H1 (cell line): ENCODE measurements at regions not wholly inside any gene's neighbourhood (a gene's known extent, or its start where the extent isn't known, plus 50 kb on each side); places are given as distances from the start of the nearest gene placed in this dataset.

ENCODE experiments used
- CHD7 ChIP-seq: fragments of 300-600 bp; sonication (generic); IDR thresholded peaks from 2 replicates; pipeline ENCODE4 v1.7.1; 2012; ENCODE audit warnings: low read length, moderate library complexity, mild to moderate bottlenecking, inconsistent platforms; ENCODE audit not compliant: insufficient replicate concordance

- TF ChIP-seq CHD7 = no peak
Observed at GRCh38 chr2:216987252-216987821, 127.5 kb upstream of the TNP1 start (continued).
